Embryonic facial prominence (tissue), 1 donor: ENCODE measurements at regions not wholly inside any gene's neighbourhood (a gene's known extent, or its start where the extent isn't known, plus 50 kb on each side); places are given as distances from the start of the nearest gene placed in this dataset.

Experiments
- DNase-seq: peaks from one replicate; pipeline ENCODE4 v3.0.0-alpha.2; 2016; ENCODE audit errors: extremely low spot score

- no peak for DNase-seq
Measured at GRCh38 chr3:145801696-145802095, 359.3 kb downstream of the PLOD2 start.

DNA sequence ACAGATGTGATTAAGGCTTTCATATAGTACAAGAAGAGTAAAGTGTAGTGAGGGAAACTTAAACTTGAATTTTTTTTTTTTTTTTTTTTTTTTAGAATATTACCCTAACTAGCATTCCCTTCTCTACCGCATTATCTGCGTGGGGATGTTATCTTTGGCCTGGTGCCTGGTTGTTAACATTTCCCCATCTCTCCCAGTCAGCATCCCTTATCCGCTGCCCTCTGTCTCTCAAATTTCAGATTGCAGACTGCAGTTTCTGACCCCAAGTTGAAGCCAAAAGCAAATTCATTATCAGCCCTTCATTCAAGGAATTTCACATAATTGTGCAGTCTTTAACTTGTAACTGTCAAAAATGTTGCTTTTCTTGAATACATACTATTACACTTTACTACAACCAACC is 353.0 kb downstream of the PLOD2 start:
- no peak for DNase-seq

- DNase-seq: no peak
Measured at GRCh38 chr3:145812391-145812790, 348.6 kb downstream of the PLOD2 start.

GRCh38 chr3:145815707-145816413 is 345.1 kb downstream of the PLOD2 start:
- no peak for DNase-seq

DNA sequence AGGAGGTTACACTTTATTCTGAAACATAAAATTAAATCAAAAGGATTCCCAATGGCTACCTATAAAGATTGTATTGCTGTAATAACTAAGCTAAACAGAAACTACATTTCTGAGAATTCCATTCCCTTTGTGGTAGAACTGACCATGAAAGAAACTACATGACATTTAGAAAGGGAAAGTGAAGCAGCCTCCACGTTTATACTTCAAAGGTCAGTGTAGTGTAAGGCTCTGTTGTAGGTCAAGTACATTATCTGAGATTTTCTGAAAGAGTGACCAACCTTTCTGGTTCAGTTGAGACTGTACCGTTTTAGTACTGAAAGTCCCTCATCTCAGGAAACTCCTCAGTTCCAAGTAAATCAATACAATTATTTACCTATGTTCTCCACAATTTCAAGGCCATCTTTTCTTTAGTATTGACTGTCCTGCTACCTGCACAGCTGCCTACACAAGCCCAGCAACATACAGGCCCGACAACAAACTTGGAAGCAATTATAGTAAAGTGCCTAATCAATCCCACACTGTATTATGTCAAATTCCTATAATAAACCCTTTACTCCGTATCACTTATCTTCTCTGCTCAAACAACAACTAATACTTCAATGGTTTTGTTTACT is 343.0 kb downstream of the PLOD2 start:
- no peak for DNase-seq

- DNase-seq: no peak
Measured at GRCh38 chr3:145820170-145820569, 340.8 kb downstream of the PLOD2 start.

GRCh38 chr3:145842294-145842902 is 318.6 kb downstream of the PLOD2 start:
- DNase-seq: no peak

DNA sequence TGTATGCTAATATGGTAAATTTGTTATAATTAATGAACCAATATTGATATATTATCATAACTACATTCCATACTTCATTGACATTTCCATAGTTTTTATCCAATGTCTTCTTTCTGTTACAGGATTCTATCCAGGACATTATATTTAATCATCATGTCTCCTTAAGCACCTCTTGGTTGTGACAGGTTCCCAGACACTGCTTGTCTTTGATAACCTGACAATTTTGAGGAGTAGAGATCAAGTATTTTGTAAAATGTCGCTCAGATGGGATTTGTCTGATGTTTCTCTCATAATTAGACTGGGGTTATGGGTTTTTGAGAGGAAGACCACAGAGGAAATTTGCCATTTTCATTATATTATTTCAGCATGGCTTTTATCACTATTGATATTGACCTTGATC is 317.4 kb downstream of the PLOD2 start:
- no peak for DNase-seq

DNA sequence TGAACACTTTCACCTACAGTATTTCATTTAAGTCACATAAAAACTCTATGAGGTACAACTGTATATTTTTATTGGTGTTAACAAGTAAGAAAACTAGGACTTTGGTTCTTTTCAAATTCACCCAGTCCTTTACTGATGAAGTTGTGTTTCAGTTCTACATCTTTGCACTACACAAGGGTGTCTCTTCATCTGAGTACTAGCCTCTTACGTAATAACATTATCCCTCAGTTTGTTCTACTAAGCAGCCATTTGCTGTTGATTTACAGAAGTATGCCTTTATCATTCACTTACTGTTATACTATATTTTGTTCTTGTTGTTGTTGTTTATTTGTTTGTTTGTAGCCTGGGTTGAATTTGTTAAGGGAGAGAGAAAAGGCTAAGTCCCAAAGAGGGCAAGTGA is 311.9 kb downstream of the PLOD2 start:
- DNase-seq: no peak

DNA sequence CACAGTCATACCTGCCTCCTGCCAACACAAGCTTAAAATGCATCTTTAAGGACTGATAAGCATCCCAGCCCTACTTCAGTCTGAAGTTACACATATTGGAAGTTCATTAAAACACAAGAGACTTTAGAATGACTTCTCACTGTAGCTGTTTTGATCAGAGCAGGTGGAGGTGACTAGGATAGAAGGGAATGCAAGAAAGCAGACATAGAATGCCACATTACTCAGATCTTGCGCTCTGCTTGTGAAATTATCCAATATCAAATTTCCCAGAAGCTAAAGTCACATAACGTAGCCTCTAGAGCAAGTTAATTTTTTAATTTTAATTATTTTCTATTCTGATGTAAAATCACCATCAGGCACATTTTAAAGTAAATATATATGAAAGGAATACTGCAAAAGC is 306.5 kb downstream of the PLOD2 start:
- DNase-seq: no peak

DNA sequence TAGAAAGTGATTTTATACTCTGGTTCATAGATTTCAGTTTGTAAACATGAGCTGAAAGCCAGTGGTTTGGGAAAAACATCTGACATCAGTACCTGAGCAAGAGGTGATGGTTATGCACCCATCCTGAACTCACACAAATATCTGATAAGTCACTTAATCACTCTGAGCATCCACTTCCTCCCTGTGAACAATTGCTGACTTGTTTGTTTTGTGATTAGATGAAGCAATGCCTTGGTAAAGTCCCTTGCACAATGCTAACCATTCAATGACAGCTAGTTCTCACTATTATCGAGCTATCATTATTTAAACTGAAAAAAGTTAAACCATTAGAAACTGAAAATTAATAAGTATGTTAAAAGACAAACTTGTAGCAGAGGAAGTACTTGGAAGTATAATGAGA is 303.0 kb downstream of the PLOD2 start:
- DNase-seq: no peak

GRCh38 chr3:145864336-145864735 is 296.6 kb downstream of the PLOD2 start:
- DNase-seq: no peak

- no peak for DNase-seq
Measured at GRCh38 chr3:145865399-145866018, 295.5 kb downstream of the PLOD2 start.

GRCh38 chr3:145869958-145870357 is 291.0 kb downstream of the PLOD2 start:
- DNase-seq: no peak

DNA sequence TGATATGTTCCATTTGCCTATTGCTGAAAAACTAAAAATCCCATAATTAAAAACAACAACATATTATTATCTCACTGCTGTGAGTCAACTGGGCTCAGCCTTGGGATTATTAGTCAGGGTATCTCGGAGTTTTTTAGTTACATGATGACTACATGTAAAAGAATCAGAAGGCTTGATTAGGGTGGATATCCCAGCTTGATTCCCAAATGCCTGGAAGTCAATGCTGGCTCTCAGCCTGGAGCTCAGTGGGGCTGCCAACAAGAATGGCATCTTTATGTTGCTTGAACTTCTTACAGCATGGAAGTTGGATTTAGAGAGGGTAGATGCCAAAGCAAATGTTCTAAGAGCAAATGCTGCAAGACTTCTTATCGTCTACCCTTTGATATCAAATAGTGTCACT is 278.5 kb downstream of the PLOD2 start:
- no peak for DNase-seq

DNA sequence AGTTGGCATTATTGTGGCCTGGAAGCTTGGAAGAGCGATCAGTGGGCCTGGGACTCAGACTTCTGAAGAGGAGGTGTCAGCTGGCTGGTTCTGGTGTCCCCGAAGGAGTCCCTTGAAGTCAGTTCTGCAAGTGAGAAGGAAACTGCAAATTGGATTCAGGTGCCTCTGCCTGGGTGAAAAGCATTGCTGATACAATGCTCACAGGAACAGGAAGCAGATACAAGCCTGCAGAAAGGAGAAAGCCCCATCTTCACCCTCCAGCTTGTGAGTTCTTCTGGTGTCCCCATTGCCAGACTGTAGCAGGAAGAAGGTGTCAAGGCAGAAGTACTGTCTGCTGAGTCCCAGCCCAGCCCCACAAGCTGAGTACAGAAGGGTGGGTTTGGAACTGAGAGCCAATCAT is 271.3 kb downstream of the PLOD2 start:
- DNase-seq: no peak

- DNase-seq: no peak
Measured at GRCh38 chr3:145892869-145893268, 268.1 kb downstream of the PLOD2 start.

- no peak for DNase-seq
Measured at GRCh38 chr3:145893331-145893730, 267.7 kb downstream of the PLOD2 start.

- no peak for DNase-seq
Measured at GRCh38 chr3:145898487-145898886, 262.5 kb downstream of the PLOD2 start.

GRCh38 chr3:145899241-145899640 is 261.7 kb downstream of the PLOD2 start:
- DNase-seq: no peak

GRCh38 chr3:145900056-145900829 is 260.7 kb downstream of the PLOD2 start:
- DNase-seq: no peak

DNA sequence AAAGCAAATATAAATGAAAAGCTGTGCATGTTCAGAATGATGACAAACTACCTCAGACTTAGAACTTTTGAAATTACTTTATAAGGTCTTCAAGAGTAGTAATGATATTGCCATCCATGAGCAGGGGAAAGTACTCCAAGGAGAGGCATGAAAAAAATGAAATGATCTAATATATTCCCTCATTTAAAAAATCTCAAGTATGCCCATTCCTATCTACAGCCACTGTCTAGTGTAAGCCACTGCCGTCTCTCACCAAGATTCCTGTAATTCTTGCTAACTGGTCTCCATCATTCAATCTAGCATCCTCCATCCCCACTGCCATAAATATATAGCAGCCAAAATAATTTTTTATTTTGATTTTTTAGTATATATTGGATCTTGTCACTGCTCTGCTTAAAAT is 258.8 kb downstream of the PLOD2 start:
- no peak for DNase-seq
